PFSK-1 (cell line): ENCODE measurements at regions not wholly inside any gene's neighbourhood (a gene's known extent, or its start where the extent isn't known, plus 50 kb on each side); places are given as distances from the start of the nearest gene placed in this dataset.

Source experiments
- FOXP2 ChIP-seq: optimal IDR thresholded peaks from 2 replicates; pipeline ENCODE3; 2011; ENCODE audit warnings: borderline replicate concordance, control low read depth, inconsistent platforms; ENCODE audit not compliant: insufficient read depth; ENCODE audit errors: extremely low read length, extremely low read depth
- POLR2AphosphoS5 ChIP-seq: IDR thresholded peaks from 2 replicates; pipeline ENCODE4 v1.6.1; 2012; ENCODE audit warnings: low read depth, mild to moderate bottlenecking, control low read depth, low read length, moderate library complexity
- REST ChIP-seq, 2 experiments: IDR thresholded peaks; 2 replicates each; pipeline versions ENCODE4 v1.6.1 to v1.8.0; 2011 to 2012; ENCODE audit warnings: low read depth in 2 of 2, low read length in 2 of 2, control low read depth in 1 of 2, inconsistent platforms in 1 of 2, mild to moderate bottlenecking in 1 of 2, moderate library complexity in 1 of 2; ENCODE audit not compliant: insufficient read depth in 1 of 2
- SIN3A ChIP-seq: IDR thresholded peaks from 2 replicates; pipeline ENCODE4 v1.6.1; 2012; ENCODE audit warnings: mild to moderate bottlenecking, low read length, moderate library complexity, borderline replicate concordance; ENCODE audit not compliant: insufficient read depth
- TAF1 ChIP-seq: IDR thresholded peaks from 2 replicates; pipeline ENCODE4 v1.6.1; 2012; ENCODE audit warnings: low read length, control low read depth, borderline replicate concordance; ENCODE audit not compliant: insufficient read depth

DNA sequence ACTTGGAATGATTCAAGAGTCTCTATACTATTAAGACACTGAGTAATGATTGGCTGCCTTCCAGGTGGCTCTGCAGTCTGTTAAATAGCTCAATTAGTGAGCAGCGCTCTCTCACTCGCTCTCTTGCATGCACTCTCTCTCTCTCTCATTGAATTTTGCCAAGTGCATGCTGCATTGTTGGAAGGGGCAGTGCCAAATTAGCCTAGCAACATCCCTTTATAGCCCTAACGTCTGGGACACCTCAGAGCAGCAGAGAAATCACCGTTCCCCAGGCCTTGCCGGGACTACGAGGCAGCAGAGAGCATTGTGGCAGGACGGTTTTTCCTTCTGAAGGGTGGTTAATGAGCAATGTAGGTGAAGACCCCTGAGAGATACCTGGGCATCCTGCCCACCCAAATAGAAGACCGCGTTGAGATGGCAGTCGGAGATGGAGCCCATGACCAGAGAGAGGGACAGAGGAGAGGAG, 447.6 kb upstream of the POU3F3 start:
- TF ChIP-seq FOXP2 (no peak), TAF1 (no peak)

- TF ChIP-seq TAF1 = no peak
- TF ChIP-seq SIN3A = no peak
- no peak for TF ChIP-seq REST (IDR thresholded peaks at IDR 0.05; ENCODE audit: insufficient read depth in 1 of 2, low read depth in 2 of 2, low read length in 2 of 2)
- TF ChIP-seq FOXP2 = no peak
- no peak for TF ChIP-seq POLR2AphosphoS5
Measured at GRCh38 chr2:104407641-104408040, 446.3 kb upstream of the POU3F3 start.

DNA sequence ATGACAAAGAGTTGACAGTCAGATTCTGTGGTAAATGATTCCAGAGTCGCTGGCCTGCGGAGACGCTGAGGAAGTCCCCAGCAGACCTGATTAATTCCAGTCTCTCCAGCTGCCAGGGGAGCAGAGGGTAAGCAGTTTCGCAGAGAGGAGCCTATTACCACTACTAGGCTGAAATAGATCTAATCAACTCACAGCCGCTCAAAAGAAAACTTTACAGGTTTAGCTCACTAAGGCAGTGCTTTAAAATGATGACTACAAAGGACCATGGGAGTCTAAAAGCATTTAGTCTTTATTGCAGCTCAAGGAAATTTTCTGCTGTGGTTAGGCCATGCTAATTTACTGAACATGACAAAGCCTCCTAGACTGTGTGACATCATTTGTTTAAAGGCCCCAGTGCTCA, 445.6 kb upstream of the POU3F3 start:
- TF ChIP-seq SIN3A (no peak), POLR2AphosphoS5 (no peak), REST (IDR thresholded peaks at IDR 0.05; ENCODE audit: insufficient read depth in 1 of 2, low read depth in 2 of 2, low read length in 2 of 2) (no peak), TAF1 (no peak), FOXP2 (no peak)

DNA sequence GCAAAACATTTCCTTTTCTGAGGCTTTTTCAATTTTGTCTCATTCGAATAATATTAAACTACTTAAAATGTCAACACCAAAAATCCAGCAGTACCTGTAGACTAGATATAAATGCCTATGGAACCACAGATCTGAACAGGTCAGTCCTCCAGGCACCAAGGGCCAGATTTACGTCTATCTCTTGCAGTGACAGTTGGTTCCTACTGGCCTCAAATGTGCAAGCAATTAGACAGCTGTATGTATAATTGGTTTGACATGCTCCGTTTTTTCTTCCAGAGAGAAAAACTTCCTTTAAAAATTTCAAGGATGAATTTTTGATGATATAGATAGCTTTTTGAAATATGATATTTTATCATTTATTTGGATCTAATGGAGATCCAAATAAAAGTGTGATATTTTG, 443.8 kb upstream of the POU3F3 start:
- TF ChIP-seq POLR2AphosphoS5 (no peak), SIN3A (no peak), REST (IDR thresholded peaks at IDR 0.05; ENCODE audit: insufficient read depth in 1 of 2, low read depth in 2 of 2, low read length in 2 of 2) (no peak), FOXP2 (no peak), TAF1 (no peak)

- no peak for TF ChIP-seq SIN3A
- TF ChIP-seq REST (IDR thresholded peaks at IDR 0.05; ENCODE audit: insufficient read depth in 1 of 2, low read depth in 2 of 2, low read length in 2 of 2) = no peak
- no peak for TF ChIP-seq POLR2AphosphoS5
- no peak for TF ChIP-seq FOXP2
- no peak for TF ChIP-seq TAF1
Measured at GRCh38 chr2:104412384-104412783, 441.5 kb upstream of the POU3F3 start.
